Fibroblast of lung (primary cell): ENCODE measurements at regions not wholly inside any gene's neighbourhood (a gene's known extent, or its start where the extent isn't known, plus 50 kb on each side); places are given as distances from the start of the nearest gene placed in this dataset.

Experiments used
- EZH2 ChIP-seq: IDR thresholded peaks from 2 replicates; pipeline ENCODE4 v1.5.1; 2012; ENCODE audit warnings: low read length, control low read depth, mild to moderate bottlenecking; ENCODE audit errors: missing control alignments
- TF ChIP-seq, protein P1 (sequence below), 2 donors: IDR thresholded peaks in 1 of 2; conservative IDR thresholded peaks in 1 of 2; 1 replicate in 1 of 2; 2 replicates in 1 of 2; pipeline ENCODE4 v1.5.1; 2011 to 2012; ENCODE audit warnings: low read length in 2 of 2, control low read depth in 1 of 2, inconsistent platforms in 1 of 2, low read depth in 1 of 2, mild to moderate bottlenecking in 1 of 2

DNA sequence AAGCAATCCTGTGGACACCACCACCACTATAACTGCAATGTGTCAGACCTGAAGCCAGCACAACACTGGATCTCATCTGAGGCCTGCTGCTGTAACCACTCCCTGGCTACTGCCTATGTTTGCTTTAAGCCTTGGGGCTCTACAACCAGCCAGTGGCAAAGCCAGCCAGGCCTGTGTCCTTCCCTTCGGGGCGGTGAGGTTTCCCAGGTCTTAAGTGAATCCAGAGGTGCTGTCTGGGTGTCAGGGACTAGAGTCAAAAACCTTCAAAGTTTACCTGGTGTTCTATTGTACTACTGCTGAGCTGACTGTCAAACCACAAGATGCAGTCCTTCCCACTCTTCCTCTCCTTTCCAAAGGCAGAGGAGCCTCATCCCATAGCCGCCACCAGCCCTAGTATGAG, 750.5 kb downstream of the FAM133A start:
- TF ChIP-seq, protein P1, sequence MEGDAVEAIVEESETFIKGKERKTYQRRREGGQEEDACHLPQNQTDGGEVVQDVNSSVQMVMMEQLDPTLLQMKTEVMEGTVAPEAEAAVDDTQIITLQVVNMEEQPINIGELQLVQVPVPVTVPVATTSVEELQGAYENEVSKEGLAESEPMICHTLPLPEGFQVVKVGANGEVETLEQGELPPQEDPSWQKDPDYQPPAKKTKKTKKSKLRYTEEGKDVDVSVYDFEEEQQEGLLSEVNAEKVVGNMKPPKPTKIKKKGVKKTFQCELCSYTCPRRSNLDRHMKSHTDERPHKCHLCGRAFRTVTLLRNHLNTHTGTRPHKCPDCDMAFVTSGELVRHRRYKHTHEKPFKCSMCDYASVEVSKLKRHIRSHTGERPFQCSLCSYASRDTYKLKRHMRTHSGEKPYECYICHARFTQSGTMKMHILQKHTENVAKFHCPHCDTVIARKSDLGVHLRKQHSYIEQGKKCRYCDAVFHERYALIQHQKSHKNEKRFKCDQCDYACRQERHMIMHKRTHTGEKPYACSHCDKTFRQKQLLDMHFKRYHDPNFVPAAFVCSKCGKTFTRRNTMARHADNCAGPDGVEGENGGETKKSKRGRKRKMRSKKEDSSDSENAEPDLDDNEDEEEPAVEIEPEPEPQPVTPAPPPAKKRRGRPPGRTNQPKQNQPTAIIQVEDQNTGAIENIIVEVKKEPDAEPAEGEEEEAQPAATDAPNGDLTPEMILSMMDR (conservative IDR thresholded peaks at IDR 0.05 in 1 of 2, IDR thresholded peaks at IDR 0.05 in 1 of 2; ENCODE audit: low read depth in 1 of 2, low read length in 2 of 2), result no peak
- no peak for TF ChIP-seq EZH2
